GM18502 (cell line): ENCODE measurements at regions not wholly inside any gene's neighbourhood (a gene's known extent, or its start where the extent isn't known, plus 50 kb on each side); places are given as distances from the start of the nearest gene placed in this dataset.
"Not testable (repeated sequence)": the region's sequence is repeated elsewhere in the genome, so short reads cannot be mapped to it uniquely, and the experiment has no call there.

Experiments
- ATAC-seq: cut with Tn5 transposase; IDR thresholded peaks from one replicate; pipeline ENCODE4 v1.9.1; 2021; ENCODE audit warnings: mild to moderate bottlenecking; ENCODE audit not compliant: unreplicated experiment, poor library complexity

DNA sequence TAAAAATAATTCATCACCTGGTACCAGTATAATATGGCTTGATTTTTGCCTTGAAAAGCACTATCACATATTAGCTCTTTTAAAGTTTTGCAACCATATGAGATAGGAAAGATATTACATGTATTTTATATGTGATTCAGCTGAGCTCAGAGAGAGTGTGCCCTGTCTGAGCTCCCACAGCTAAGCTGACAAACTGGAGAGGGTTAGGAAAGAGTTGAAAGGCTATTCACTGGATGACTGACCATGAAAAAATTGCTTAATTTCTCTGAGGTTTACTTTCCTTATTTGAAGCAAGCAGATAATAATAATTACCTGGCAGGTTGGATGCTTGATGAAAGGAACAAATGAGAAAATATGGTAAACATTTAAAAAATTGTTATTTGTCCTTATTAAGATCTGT lies 97.4 kb upstream of the CCDC80 start:
- no peak for ATAC-seq

DNA sequence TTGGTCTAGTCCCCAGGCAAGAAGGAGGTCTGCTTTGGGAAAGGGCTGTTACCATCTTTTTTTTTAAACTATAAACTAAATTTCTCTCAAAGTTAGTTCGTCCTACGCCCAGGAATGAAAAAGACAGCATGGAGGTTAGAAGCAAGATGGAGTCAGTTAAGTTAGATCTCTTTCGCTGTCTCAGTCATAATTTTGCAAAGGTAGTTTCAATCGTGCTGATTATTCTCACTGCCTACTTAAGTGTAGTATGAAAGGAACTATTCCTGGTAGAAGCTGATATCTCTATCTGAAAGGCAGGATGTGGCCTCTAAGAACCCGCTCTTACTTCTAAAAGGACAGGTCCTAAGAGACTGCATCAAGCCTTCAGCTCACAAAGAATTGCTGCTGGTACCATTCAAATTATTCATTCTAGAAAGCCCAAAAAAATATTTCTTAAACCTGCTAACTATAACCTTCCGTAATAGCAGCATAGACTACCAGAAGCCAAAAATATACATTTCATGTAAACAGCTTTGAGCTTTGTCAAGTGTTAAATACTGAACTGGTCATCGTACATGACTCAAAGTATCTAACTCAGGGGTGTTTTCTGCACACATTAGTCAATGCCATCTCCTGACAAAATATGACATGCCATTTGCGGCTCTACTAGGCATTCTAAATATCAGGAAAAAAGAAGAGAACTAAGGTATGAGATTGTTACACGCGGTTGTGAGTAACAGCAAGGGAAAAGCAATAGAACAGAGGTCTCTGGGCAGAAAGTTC lies 96.0 kb upstream of the CCDC80 start:
- ATAC-seq = no peak

DNA sequence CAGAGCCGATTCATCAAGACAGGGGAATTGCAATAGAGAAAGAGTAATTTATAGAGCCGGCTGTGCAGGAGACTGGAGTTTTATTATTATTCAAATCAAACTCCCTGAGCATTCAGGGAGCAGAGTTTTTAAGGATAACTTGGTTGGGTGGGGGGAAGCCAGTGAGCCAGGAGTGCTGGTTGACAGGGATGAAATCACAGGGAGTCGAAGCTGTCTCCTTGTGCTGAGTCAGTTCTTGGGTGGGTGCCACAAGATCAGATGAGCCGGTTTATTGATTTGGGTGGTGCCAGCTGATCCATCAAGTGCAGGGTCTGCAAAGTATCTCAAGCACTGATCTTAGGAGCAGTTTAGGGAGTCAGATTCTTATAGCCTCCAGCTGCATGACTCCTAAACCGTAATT lies 95.4 kb upstream of the CCDC80 start:
- no peak for ATAC-seq

DNA sequence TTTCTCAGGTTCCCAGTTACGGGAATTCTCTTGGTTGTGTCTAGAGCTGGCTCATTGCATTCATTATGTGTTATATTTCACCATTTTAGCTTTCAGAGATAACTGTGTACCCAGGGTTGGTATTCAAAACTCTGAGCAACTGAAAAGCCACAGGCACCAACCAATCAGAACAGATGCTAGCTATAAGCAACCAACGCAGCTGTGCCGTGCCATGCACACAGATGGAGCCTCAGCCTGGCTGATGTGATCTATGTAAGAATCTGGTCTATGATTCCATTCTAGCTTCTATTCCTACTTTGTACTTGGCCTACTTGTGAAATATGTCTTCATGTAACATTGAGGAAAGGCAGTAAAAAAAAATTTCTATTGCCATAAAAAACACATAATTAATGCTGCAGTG lies 95.0 kb upstream of the CCDC80 start:
- ATAC-seq = no peak

DNA sequence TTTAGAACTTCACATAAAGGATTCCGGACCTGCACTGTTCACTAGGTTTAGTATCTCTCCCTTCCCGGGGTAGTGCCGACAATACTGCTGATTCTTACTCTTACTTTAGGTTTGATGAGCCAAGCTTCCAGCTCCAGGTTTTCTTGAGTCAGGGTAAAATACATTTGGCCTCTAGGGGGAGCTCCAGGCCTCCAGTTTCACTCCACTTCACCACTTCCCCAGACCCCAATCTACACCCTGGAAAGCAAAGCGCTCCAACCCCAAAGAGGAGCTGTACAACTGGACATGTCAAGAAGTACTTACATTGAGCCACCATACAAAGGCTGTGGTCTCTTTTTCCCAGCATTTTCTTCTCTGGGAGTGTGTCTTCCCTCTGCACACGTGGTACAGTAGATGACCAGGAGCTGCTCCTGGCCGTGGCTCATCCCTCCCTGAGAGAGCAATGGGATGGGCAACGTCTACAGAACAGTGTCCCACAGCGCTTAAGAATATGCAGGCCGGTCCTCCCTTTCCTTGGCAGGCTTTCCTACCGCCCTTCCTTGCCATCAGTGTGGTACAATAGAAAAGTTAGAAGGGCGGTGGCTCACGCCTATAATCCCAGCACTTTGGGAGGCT lies 93.9 kb upstream of the CCDC80 start:
- ATAC-seq = peak; percentile 65

DNA sequence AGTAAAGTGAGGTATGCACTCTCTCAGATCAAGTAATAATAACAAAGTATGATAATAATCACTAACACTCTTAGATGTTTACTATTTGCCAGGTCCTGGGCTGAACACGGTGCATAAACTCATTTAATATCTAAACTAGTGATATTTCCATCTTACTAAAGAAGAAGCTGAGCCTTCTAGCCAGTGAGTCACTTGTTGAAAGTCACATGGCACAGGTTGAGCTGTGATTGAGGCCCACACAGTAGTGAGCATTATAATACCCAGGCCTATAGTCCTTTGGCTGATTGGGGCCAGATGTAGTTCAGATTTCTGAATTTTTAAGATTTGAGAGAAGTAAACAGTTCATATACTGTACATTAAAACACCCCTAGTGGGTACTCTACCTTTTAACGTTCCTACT lies 93.2 kb upstream of the CCDC80 start:
- ATAC-seq = no peak

DNA sequence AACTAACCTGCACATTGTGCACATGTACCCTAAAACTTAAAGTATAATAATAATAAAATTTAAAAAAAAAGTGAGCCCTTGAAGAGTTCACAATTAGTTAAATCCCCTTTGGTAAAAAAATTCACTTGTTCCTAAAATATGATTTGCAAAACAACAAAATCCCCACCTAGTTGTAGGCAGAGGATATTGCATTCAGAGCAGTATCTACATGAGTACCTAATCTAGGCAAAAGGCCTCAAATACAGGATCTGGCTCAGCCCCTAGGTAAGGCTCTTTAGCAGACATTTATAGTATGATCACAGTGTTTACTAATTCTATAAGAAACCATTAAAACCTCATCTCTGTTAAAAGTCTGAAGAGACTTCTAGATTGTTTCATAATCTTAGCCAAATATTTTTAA lies 89.3 kb upstream of the CCDC80 start:
- ATAC-seq = no peak

DNA sequence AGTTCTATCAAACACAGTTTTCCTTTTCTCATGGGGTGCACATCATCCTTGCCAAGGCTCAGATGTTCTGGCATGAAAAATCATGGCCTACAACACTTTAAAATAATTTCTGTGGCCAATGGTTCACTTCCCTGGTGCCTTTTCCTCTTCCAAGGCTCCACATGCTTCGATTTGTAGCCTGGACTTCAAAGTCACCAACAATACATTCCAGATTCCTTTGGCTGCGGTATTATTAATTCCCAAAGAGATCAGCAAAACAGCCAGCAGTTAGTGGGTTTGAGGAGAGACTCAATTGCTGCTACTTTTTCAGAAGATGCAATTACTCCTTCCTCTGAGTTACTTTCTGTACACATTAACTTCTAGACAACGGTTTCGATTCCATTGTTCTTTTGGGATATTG lies 80.3 kb upstream of the CCDC80 start:
- no peak for ATAC-seq

DNA sequence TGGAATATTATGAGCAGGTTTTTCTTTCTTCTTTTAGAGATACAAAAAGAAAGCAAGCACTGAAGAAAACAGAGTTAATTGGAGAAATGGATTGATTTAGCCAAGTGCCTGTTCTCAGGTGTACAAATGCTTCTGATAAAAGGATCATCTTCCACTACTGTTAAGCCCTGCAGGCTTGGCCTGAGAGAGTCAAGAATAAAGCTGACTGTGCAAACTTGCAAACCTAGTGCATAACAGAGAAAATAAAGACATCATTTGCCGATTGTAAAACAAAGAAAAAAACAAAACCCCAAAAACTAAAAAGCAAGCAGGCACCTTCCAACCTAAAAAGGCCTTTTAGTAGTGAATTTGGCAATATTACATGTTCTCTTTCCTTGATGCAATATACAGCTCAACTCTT lies 78.0 kb upstream of the CCDC80 start:
- ATAC-seq = no peak

DNA sequence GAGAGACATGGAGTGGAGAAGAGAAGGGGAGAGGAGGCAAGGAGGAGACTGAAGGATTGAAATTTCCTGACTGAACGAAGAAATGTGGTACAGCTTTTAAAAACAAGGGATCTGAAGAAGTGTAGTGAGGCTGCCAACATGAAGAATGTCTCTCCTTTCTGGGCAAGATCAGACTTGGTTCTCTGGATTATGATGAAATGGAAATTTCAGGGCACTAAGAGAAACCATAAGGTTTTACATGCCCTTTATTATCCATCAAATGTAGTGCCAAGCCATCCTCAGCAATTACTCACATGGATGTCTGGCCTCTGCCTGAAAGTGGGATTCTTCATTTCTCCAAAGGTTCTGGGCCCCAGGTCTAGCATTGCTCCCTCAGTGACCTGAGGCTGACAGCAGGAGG lies 77.6 kb upstream of the CCDC80 start:
- ATAC-seq = no peak

DNA sequence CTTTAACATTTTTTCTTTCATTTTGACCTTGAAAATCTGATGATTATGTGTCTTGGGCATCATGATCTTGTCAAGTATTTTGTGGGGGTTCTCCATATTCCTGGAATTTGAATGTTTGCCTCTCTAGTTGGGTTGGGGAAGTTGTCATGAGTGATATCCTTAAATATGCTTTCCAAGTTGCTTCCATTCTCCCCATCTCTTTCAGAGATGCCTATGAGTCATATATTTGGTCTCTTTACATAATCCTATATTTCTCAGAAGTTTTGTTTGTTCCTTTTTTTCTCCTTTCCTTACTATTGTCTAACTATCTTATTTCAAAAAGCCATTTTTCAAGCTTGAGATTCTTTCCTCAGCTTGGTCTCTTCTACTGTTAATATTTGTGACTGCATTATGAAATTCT lies 69.0 kb upstream of the CCDC80 start:
- no peak for ATAC-seq

DNA sequence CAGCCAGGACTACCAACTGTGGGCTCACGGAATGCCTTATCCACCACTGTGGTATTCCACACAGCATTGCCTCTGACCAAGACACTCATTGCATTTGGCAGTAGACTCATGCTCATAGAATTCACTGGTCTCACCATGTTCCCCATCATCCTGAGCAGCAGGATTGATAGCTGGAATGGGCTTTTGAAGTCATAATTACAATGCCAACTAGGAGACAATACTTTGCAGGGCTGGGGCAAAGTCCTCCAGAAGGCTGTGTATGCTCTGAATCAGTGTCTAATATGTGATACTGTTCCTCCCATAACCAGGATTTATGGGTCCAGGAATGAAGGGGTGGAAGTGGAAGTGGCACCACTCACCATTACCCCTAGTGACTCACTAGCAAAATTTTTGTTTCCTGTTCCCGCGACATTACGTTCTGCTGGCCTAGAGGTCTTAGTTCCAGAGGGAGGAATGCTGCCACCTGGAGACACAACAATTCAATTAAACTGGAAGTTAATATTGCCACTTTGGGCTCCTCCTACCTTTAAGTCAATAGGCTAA lies 58.6 kb upstream of the CCDC80 start:
- no peak for ATAC-seq

DNA sequence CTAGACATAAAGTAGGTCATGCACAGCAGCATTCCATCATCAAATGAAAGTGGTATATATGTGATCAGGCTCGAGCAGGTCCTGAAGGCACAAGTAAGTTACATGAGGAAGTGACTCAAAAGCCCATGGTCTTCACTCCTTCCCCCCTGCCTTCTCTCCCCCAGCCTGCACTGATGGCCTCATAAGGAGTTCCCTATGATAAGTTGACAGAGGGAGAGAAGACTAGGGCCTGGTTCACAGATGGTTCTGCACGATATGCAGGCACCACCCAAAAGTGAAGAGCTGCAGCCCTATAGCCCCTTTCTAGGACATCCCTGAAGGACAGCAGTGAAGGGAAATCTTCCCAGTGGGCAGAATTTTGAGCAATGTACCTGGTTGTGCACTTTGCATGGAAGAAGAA lies 57.5 kb upstream of the CCDC80 start:
- ATAC-seq = not testable (repeated sequence)

DNA sequence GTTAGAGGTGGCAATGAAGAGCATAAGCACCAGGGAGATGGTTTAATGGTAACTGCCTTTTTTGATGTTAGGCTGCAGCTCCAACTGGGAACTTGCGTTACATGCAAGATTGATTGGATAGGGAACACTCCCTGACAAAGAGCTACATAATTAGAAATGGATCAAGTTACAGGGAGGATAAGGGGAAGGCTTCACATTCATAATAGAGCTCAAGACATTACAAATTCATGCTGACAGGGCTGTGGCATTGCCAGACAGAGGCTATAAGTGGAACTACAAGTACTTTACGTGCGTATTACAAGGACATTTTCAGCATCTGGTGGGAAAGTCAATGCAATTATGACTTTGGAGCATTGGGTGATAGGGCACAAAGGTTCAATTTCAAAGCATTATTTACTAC lies 55.3 kb upstream of the CCDC80 start:
- not testable (repeated sequence) for ATAC-seq

DNA sequence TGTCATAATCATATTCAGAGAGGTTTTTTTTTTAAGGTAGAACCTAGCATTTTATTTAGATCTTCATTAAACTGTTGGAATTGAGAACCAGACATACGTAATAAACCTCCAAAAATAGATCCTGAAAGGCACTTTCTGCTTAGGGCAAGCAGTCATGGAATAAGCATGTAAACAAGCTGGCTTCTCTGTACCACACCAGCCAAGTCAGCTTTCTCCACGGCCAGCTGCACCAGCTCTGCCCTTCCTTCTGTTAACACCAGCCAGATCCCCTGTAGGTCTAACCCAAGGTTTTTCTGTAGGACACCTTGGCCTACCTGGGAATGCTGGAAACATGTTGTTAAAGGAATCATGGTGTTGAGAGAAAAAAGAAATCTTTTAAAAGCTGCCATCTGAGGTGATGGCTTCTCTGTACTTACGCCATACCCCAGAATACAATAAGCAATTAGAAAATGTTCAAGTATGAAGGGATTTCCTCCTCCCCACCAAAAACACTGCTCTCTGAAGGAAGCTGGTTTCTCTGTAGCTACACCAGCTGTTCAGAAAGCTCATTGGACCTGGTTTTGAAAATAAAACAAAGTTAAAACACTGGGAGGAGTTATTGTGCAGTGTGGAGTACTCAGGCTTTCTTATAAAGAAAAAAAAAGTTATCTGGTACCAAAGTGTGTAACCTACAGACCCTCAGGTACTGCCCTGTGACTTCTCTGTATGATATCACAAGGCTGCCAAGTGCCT lies 54.6 kb upstream of the CCDC80 start:
- not testable (repeated sequence) for ATAC-seq

DNA sequence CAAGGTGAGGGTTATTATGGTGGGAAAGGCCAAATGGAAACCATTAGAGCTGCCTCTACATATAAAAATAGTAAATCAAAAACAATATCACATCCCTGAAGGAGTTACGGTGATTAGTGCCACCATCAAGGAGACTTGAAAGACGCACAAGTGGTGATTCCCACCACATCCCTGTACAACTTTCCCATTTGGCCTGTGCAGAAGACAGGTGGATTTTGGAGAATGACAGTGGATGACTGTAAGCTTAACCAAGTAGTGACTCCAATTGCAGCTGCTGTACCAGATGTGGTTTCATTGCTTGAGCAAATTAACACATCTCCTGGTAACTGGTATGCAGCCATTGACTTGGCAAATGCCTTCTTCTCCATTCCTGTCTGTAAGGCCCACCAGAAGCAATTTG lies 54.0 kb upstream of the CCDC80 start:
- ATAC-seq = not testable (repeated sequence)

DNA sequence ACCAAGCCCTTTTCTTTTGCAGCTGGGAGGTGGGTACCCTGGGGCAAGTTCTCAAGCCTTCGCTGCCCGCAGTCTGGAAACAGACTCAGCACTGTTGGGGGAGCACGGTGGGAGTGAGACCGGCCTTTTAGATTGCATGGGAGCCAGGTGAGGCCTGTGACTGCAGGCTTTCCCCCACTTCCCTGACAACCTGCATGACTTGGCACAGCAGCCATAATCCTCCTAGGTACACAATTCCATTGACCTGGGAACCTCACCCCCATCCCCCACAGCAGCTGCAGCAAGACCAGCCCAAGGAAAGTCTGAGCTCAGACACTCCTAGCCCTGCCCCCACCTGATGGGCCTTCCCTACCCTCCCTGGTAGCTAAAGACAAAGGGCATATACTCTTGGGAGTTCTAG lies 52.2 kb upstream of the CCDC80 start:
- no peak for ATAC-seq
